SK-N-MC (cell line): ENCODE measurements at regions not wholly inside any gene's neighbourhood (a gene's known extent, or its start where the extent isn't known, plus 50 kb on each side); places are given as distances from the start of the nearest gene placed in this dataset.

Experiments used
- DNase-seq: peaks from one replicate; pipeline ENCODE4 v3.0.0-alpha.2; 2011; ENCODE audit warnings: low read depth, low spot score
- H3K27ac ChIP-seq: fragments of 200-600 bp; sonication (generic); 2 replicates; pipeline ENCODE4 v1.5.1; 2016; ENCODE audit warnings: mixed run types
- H3K36me3 ChIP-seq: fragments of 200-600 bp; sonication (generic); 2 replicates; pipeline ENCODE4 v1.6.1; 2017; ENCODE audit warnings: antibody characterized with exemption, low read length, mixed read lengths; ENCODE audit not compliant: insufficient read depth
- H3K4me3 ChIP-seq: fragments of 200-600 bp; sonication (generic); 2 replicates; pipeline ENCODE4 v1.5.1; 2016
- H3K9ac ChIP-seq: fragments of 200-600 bp; sonication (generic); 2 replicates; pipeline ENCODE4 v1.8.0; 2017; ENCODE audit warnings: mixed run types, mixed read lengths; ENCODE audit not compliant: insufficient read length
- H3K9me3 ChIP-seq: fragments of 200-600 bp; sonication (generic); 2 replicates; pipeline ENCODE4 v1.6.1; 2017; ENCODE audit warnings: low read depth, mild to moderate bottlenecking, antibody characterized with exemption, low read length, moderate library complexity, mixed read lengths
- EZH2 ChIP-seq: fragments of 200-600 bp; sonication (generic); IDR thresholded peaks from one replicate; pipeline ENCODE4 v1.6.1; 2017; ENCODE audit warnings: antibody characterized with exemption
- FOXP2 ChIP-seq: optimal IDR thresholded peaks from 2 replicates; pipeline ENCODE3; 2011; ENCODE audit warnings: mild to moderate bottlenecking, moderate library complexity; ENCODE audit not compliant: insufficient read depth; ENCODE audit errors: extremely low read length, control extremely low read depth
- POLR2AphosphoS5 ChIP-seq: IDR thresholded peaks from 2 replicates; pipeline ENCODE4 v1.6.1; 2012; ENCODE audit warnings: mild to moderate bottlenecking, low read depth, low read length, borderline replicate concordance

DNA sequence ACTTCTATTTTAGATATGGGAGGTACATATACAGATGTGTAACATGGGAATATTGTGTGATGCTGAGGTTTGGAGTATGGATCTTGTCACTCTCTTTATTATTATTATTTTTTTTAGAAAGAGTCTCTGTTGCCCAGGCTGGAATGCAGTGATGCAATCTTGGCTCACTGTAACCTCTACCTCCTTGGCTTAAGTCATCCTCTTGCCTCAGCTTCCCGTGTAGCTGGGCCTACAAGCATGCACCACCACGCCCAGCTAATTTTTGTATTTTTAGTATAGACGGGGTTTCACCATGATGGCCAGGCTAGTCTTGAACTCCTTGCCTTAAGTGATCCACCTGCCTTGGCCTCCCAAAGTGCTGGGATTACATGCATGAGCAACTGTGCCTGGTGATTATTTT, 138.4 kb upstream of the SLC28A3 start:
- Histone ChIP-seq H3K9me3 (no peaks in the 10 kb centered on the region), H3K36me3 (no peaks in the 10 kb centered on the region), H3K9ac (no peak overlapping the region), H3K27ac (no peak overlapping the region), H3K4me3 (no peak overlapping the region)
- DNase-seq: no peak
- TF ChIP-seq EZH2 (no peak), FOXP2 (no peak), POLR2AphosphoS5 (no peak)

DNA sequence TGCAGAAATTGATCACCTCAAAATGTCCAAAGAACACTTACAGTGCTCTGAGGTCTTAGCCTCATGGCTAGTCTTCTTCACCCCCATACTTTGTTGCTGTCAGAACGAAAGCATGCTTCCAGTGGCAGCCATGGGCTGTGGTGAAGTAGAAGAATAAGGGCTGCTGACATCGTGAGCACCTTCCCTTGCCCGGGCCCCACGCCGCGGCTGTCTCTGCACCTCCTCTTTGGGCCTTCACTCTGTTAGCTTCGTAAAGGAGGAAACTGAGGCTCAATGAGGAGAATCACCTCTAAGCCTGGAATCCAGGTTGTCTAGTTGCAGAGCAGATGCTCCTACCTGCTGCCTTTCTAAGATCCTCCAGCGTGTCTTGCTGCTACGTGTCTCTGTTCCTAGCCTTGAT, 139.5 kb upstream of the SLC28A3 start:
- Histone ChIP-seq H3K9ac (no peak overlapping the region), H3K4me3 (no peak overlapping the region), H3K9me3 (no peaks in the 10 kb centered on the region), H3K36me3 (no peaks in the 10 kb centered on the region), H3K27ac (no peak overlapping the region)
- TF ChIP-seq EZH2: no peak
- TF ChIP-seq POLR2AphosphoS5: no peak
- no peak for TF ChIP-seq FOXP2
- DNase-seq: no peak

DNA sequence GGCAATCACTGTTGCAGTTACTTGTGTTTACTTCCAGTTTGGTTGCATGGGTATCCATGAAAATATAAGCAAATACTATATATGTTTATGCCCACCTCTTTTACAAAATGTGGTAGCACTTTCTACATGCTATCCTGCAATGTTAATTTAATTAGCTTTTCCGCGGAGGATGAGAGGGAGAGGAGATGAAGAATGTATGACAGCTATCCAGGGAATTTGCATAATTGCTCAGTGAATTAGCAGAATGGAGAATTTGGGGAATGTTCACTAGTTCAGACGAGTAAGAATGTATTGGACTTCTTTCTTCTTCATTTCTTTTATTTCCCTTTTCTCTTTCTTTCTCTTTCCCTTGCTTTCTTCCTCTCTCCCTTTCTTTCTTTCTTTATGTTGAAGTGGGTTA, 140.7 kb upstream of the SLC28A3 start:
- Histone ChIP-seq H3K9me3 (no peaks in the 10 kb centered on the region), H3K27ac (no peak overlapping the region), H3K9ac (no peak overlapping the region), H3K4me3 (no peak overlapping the region), H3K36me3 (no peaks in the 10 kb centered on the region)
- TF ChIP-seq FOXP2 (no peak), EZH2 (no peak), POLR2AphosphoS5 (no peak)
- DNase-seq: no peak

DNA sequence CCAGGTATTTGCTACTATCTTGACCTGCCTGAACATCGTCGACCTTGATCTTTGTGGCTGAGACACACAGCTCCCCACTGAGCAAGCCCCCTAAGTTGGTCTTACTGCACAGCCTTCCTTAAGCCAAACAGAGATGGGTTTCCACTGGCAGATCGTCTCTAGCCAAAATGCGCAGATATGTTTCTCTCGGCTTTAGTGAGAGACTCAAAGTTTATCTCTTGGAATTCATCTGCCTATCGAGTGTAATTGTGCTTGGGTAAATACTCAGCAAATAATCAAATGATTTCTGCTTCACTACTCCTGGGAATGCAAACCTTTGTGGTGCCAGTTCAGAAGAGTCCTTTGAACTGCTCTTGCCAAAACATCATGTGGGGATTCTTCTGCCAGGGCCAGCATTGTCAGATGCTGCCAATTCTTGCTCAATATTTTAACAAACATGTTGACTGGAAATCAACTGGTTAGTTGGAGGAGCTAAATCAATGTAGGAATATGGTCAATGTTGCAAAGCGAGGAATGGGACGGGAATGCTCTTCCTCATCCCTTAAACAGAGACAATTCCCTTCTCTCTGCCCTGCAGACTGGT, 141.2 kb upstream of the SLC28A3 start:
- H3K36me3 ChIP-seq: no peaks in the 10 kb centered on the region
- no peaks in the 10 kb centered on the region for H3K9me3 ChIP-seq
- no peak overlapping the region for H3K9ac ChIP-seq
- no peak for TF ChIP-seq POLR2AphosphoS5
- TF ChIP-seq FOXP2: no peak
- TF ChIP-seq EZH2: no peak
- H3K27ac ChIP-seq: no peak overlapping the region
- H3K4me3 ChIP-seq: no peak overlapping the region
- no peak for DNase-seq

DNA sequence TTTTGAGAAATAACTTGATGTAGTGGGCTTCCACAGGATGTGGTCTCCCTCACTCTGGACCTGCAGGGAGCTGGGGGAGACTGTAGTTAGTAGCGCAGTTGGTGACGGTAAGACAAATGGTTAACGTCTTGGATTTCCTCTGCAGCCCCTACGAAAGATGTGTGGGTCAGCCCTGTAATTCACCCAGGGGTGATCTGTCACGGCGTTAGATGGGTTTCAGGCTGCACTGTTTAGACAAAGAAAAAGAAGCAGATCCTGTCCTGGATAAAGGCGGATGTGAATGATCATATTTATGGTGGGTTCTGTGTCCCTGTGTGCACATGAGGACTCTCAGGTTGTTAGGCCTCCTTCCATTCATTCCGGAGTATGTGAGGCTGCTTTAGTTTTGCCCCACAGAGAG, 142.0 kb upstream of the SLC28A3 start:
- no peak for DNase-seq

DNA sequence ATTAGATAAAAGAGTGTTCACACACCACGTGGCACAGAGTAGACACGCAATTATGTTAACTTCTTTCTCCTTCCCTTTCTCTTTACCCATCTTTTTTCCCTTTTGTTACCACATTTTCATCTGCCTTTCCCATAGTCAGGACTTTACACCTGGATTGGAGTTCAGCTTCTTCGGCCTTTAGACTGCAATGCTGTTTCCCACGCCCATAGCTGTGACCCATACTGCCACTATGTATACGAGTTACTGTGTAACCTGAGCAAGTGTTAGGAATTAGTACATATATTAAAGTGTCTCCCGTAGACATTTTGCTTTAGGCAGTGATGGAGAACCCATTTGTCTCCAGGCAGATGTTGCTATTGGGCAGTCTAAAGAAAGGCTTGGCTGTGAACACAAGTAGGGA, 143.6 kb upstream of the SLC28A3 start:
- Histone ChIP-seq H3K4me3 (no peak overlapping the region), H3K9ac (no peak overlapping the region), H3K9me3 (no peaks in the 10 kb centered on the region), H3K27ac (no peak overlapping the region), H3K36me3 (no peaks in the 10 kb centered on the region)
- DNase-seq: no peak
- TF ChIP-seq POLR2AphosphoS5 (no peak), FOXP2 (no peak), EZH2 (no peak)

More for the DNA sequence above, 142.0 kb upstream of the SLC28A3 start:
- H3K9ac ChIP-seq: no peak overlapping the region
- no peaks in the 10 kb centered on the region for H3K9me3 ChIP-seq
- H3K4me3 ChIP-seq: no peak overlapping the region
- no peaks in the 10 kb centered on the region for H3K36me3 ChIP-seq
- H3K27ac ChIP-seq: no peak overlapping the region
- TF ChIP-seq FOXP2: no peak
- no peak for TF ChIP-seq EZH2
- TF ChIP-seq POLR2AphosphoS5: no peak

DNA sequence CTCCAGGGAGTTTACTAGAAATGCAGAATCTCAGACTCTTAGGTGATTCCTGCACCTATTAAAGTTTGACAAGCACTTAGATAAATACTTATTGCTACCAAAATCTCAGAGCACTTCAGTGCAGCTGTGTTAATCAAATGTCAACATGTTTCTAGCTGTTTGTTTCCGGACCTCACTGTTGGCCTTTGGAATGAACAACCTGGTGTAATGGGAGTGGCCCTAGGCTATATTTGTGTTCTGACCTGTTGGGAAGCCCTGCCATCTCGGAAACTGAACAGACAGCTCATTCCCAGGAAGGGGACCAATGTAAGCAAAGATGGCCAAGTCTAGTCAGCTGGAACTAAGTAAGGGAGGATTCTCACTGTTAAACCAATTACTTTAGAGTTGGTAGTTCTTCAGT, 145.0 kb upstream of the SLC28A3 start:
- Histone ChIP-seq H3K27ac (no peak overlapping the region), H3K9ac (no peak overlapping the region), H3K9me3 (no peaks in the 10 kb centered on the region), H3K36me3 (no peaks in the 10 kb centered on the region), H3K4me3 (no peak overlapping the region)
- no peak for DNase-seq
- no peak for TF ChIP-seq EZH2
- no peak for TF ChIP-seq POLR2AphosphoS5
- TF ChIP-seq FOXP2: no peak

DNA sequence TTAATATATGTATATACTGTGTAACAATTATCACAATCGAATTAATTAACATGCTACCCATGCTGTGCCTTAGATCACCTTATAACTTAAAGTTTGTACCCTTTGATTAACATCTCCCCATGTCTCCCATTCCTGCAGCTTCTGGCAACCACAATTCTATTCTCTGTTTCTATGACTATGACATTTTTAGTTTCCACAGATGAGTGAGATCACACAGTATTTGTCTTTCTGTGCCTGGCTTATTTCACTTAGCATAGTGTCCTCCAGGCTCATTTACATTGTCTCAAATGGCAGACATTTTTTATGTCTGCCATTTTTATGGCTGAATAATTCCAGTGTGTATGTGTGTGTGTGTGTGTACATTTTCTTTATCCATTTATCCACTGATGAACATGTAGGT, 146.1 kb upstream of the SLC28A3 start:
- no peak for DNase-seq
- Histone ChIP-seq H3K9me3 (no peaks in the 10 kb centered on the region), H3K9ac (no peak overlapping the region), H3K4me3 (no peak overlapping the region), H3K27ac (no peak overlapping the region), H3K36me3 (no peaks in the 10 kb centered on the region)
- TF ChIP-seq FOXP2: no peak

DNA sequence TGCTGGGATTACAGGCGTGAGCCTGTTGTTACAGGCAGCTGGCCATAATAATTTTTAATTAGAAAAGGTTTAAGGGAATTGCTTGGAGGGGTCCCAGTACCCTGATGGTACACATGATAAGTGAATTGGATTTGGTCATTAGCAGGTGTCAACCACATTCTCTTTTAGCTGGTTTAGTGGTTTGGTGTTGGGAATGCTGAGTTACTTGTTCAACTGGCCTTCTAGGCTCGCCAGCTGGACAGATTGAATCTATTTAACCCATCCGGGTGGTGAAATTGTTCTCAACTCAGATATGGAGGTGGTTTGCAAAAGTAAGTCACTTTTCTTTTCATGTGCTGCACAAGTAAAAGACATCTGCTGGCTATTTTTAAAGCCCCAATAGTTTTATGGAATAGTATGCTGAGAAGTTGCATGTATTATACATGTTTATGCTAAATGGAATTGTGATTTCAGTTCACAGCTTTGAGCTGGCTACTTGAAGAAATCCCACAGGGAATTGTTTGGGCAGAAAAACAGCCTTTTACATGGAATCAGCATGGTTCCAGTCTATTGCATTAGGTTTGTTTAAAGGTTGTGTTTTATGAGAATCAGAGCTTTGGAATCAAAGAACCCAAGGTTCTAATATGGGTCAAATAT, 149.8 kb upstream of the SLC28A3 start:
- no peaks in the 10 kb centered on the region for H3K9me3 ChIP-seq
- TF ChIP-seq EZH2 (no peak), FOXP2 (no peak), POLR2AphosphoS5 (no peak)
- no peak overlapping the region for H3K9ac ChIP-seq
- H3K4me3 ChIP-seq: no peak overlapping the region
- no peaks in the 10 kb centered on the region for H3K36me3 ChIP-seq
- no peak for DNase-seq
- no peak overlapping the region for H3K27ac ChIP-seq
